Activated T-cell treated with anti-CD3 and anti-CD28 coated beads, Interleukin-2, amount 50 U/mL, for 24 hours (primary cell): ENCODE measurements at regions not wholly inside any gene's neighbourhood (a gene's known extent, or its start where the extent isn't known, plus 50 kb on each side); places are given as distances from the start of the nearest gene placed in this dataset.
"Not testable (repeated sequence)": the region's sequence is repeated elsewhere in the genome, so short reads cannot be mapped to it uniquely, and the experiment has no call there.

Experiments
- DNase-seq: peaks from one replicate; pipeline ENCODE4 v3.0.0-alpha.2; 2020
- H3K27ac Mint-ChIP-seq: 2 replicates; pipeline ENCODE4 v1.8.0; 2020; ENCODE audit warnings: mild to moderate bottlenecking, mixed read lengths
- H3K27me3 Mint-ChIP-seq: 2 replicates; pipeline ENCODE4 v1.8.0; 2020; ENCODE audit warnings: mixed read lengths
- H3K36me3 Mint-ChIP-seq: 2 replicates; pipeline ENCODE4 v1.8.0; 2020; ENCODE audit warnings: low read depth, mixed read lengths
- H3K4me1 Mint-ChIP-seq: 2 replicates; pipeline ENCODE4 v1.8.0; 2020; ENCODE audit warnings: low read depth, mixed read lengths
- H3K4me3 Mint-ChIP-seq: 2 replicates; pipeline ENCODE4 v1.8.0; 2020; ENCODE audit warnings: mild to moderate bottlenecking, moderate library complexity, mixed read lengths
- H3K9me3 Mint-ChIP-seq: 2 replicates; pipeline ENCODE4 v1.8.0; 2020; ENCODE audit warnings: mixed read lengths

GRCh38 chr3:158936530-158937113 lies 134.8 kb downstream of the MFSD1 start:
- Mint-ChIP-seq H3K36me3 (no peaks in the 10 kb centered on the region), H3K27me3 (peaks cover 13% of the 10 kb centered on the region), H3K4me1 (no peaks in the 10 kb centered on the region), H3K4me3 (no peak overlapping the region), H3K9me3 (peaks cover 33% of the 10 kb centered on the region), H3K27ac (no peak overlapping the region)
- DNase-seq = no peak

GRCh38 chr3:158950178-158950901 lies 148.5 kb downstream of the MFSD1 start:
- H3K4me3 Mint-ChIP-seq = no peak overlapping the region
- H3K9me3 Mint-ChIP-seq = no peaks in the 10 kb centered on the region
- no peaks in the 10 kb centered on the region for H3K36me3 Mint-ChIP-seq
- no peak overlapping the region for H3K27ac Mint-ChIP-seq
- no peak for DNase-seq
- H3K4me1 Mint-ChIP-seq = no peaks in the 10 kb centered on the region
- peaks cover 3% of the 10 kb centered on the region for H3K27me3 Mint-ChIP-seq

GRCh38 chr3:158953131-158953530 lies 151.3 kb downstream of the MFSD1 start:
- Mint-ChIP-seq H3K4me1 (no peaks in the 10 kb centered on the region), H3K27me3 (peaks cover 3% of the 10 kb centered on the region), H3K36me3 (no peaks in the 10 kb centered on the region), H3K27ac (no peak overlapping the region), H3K4me3 (no peak overlapping the region), H3K9me3 (no peaks in the 10 kb centered on the region)
- DNase-seq = no peak

- no peak for DNase-seq
- Mint-ChIP-seq H3K4me3 (no peak overlapping the region), H3K27me3 (peaks cover 3% of the 10 kb centered on the region), H3K27ac (no peak overlapping the region), H3K36me3 (no peaks in the 10 kb centered on the region), H3K4me1 (no peaks in the 10 kb centered on the region), H3K9me3 (no peaks in the 10 kb centered on the region)
Measured at GRCh38 chr3:158954420-158954819, 152.6 kb downstream of the MFSD1 start.

- H3K4me1 Mint-ChIP-seq = not testable (repeated sequence)
Measured at GRCh38 chr3:158957777-158958176, 155.9 kb downstream of the MFSD1 start.

GRCh38 chr3:158958873-158959272 lies 157.0 kb downstream of the MFSD1 start:
- Mint-ChIP-seq H3K9me3 (no peaks in the 10 kb centered on the region), H3K36me3 (no peaks in the 10 kb centered on the region), H3K27ac (no peak overlapping the region), H3K4me1 (no peaks in the 10 kb centered on the region), H3K27me3 (no peaks in the 10 kb centered on the region), H3K4me3 (no peak overlapping the region)
- DNase-seq = no peak

More at GRCh38 chr3:158957777-158958176, 155.9 kb downstream of the MFSD1 start:
- H3K36me3 Mint-ChIP-seq, H3K9me3 Mint-ChIP-seq, DNase-seq, H3K27ac Mint-ChIP-seq, H3K4me3 Mint-ChIP-seq, H3K27me3 Mint-ChIP-seq: not testable (repeated sequence)

GRCh38 chr3:158961471-158961870 lies 159.6 kb downstream of the MFSD1 start:
- Mint-ChIP-seq H3K4me1 (no peaks in the 10 kb centered on the region), H3K27ac (no peak overlapping the region), H3K4me3 (no peak overlapping the region), H3K36me3 (no peaks in the 10 kb centered on the region), H3K9me3 (no peaks in the 10 kb centered on the region), H3K27me3 (no peaks in the 10 kb centered on the region)
- DNase-seq = no peak

- Mint-ChIP-seq H3K4me1 (no peaks in the 10 kb centered on the region), H3K27me3 (no peaks in the 10 kb centered on the region), H3K9me3 (no peaks in the 10 kb centered on the region), H3K27ac (no peak overlapping the region), H3K36me3 (no peaks in the 10 kb centered on the region), H3K4me3 (no peak overlapping the region)
- DNase-seq = no peak
Measured at GRCh38 chr3:158961911-158962310, 160.1 kb downstream of the MFSD1 start.

- Mint-ChIP-seq H3K4me1 (no peaks in the 10 kb centered on the region), H3K27ac (no peak overlapping the region), H3K36me3 (no peaks in the 10 kb centered on the region), H3K27me3 (no peaks in the 10 kb centered on the region), H3K4me3 (no peak overlapping the region), H3K9me3 (no peaks in the 10 kb centered on the region)
- DNase-seq = no peak
Measured at GRCh38 chr3:158970006-158970405, 168.2 kb downstream of the MFSD1 start.

GRCh38 chr3:158974904-158975303 lies 173.1 kb downstream of the MFSD1 start:
- Mint-ChIP-seq H3K4me3 (no peak overlapping the region), H3K36me3 (no peaks in the 10 kb centered on the region), H3K27ac (no peak overlapping the region), H3K27me3 (no peaks in the 10 kb centered on the region), H3K4me1 (no peaks in the 10 kb centered on the region), H3K9me3 (no peaks in the 10 kb centered on the region)
- no peak for DNase-seq

- Mint-ChIP-seq H3K36me3 (no peaks in the 10 kb centered on the region), H3K4me1 (no peaks in the 10 kb centered on the region), H3K4me3 (no peak overlapping the region), H3K27me3 (no peaks in the 10 kb centered on the region), H3K27ac (no peak overlapping the region), H3K9me3 (no peaks in the 10 kb centered on the region)
- no peak for DNase-seq
Measured at GRCh38 chr3:158976966-158977365, 175.1 kb downstream of the MFSD1 start.

- no peaks in the 10 kb centered on the region for H3K4me1 Mint-ChIP-seq
- H3K9me3 Mint-ChIP-seq = no peaks in the 10 kb centered on the region
- no peak for DNase-seq
- no peak overlapping the region for H3K4me3 Mint-ChIP-seq
- no peaks in the 10 kb centered on the region for H3K27me3 Mint-ChIP-seq
- H3K36me3 Mint-ChIP-seq = no peaks in the 10 kb centered on the region
- no peak overlapping the region for H3K27ac Mint-ChIP-seq
Measured at GRCh38 chr3:158977497-158977896, 175.6 kb downstream of the MFSD1 start.

GRCh38 chr3:158983216-158984099 lies 181.6 kb downstream of the MFSD1 start:
- Mint-ChIP-seq H3K4me3 (no peak overlapping the region), H3K36me3 (no peaks in the 10 kb centered on the region), H3K9me3 (peaks cover 6% of the 10 kb centered on the region), H3K27me3 (no peaks in the 10 kb centered on the region), H3K4me1 (no peaks in the 10 kb centered on the region), H3K27ac (no peak overlapping the region)
- DNase-seq = no peak

GRCh38 chr3:158991146-158991705 lies 189.4 kb downstream of the MFSD1 start:
- Mint-ChIP-seq H3K4me3 (no peak overlapping the region), H3K36me3 (no peaks in the 10 kb centered on the region), H3K9me3 (peaks cover 8% of the 10 kb centered on the region), H3K4me1 (no peaks in the 10 kb centered on the region), H3K27ac (no peak overlapping the region), H3K27me3 (no peaks in the 10 kb centered on the region)
- no peak for DNase-seq
